ENCODE measurements at regions not wholly inside any gene's neighbourhood (a gene's known extent, or its start where the extent isn't known, plus 50 kb on each side); places are given as distances from the start of the nearest gene placed in this dataset.

- no peak overlapping the region for H3K4me3 ChIP-seq (ENCODE audit: low read depth, low read length)
- no peak for TF ChIP-seq CTCF (conservative IDR thresholded peaks at IDR 0.05; ENCODE audit: low read depth, low read length)
These were observed 1430.7 kb downstream of the BRD1 start for GRCh38 chr22:48396785-48397530.

DNA sequence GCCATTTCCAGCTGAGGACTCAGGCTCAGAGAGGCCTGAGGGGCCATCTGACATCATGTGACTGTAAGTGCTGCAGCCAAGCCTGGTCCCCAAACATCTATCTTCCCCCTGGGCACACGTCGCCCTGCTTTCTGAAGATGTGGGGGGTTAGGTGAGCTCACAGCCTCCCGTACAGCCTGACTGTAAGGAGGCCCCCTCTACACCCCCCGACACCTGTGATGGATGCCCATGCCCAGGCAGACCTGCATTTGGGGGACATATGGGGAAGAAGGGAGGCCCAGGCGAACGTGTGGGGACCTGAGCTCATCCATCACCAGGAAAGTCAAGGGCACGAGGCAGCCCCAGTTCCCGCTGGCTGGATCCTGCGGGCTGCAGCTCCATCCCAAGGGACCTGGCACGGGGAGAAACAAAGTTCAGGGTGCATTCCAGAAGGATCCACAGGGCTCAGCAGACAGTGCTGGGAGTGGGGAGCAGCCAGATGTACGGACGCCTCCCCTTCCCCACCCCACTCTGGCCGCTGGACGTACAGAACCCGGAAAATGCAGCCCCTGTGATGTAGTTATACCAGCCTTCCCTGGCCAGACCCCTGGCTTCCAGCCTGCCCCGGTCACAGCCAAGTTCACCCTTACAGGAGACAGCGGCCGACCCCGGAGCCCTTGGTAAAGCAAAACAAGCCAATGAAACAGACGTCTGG is 1431.4 kb downstream of the BRD1 start:
- H3K4me3 ChIP-seq (ENCODE audit: low read depth, low read length): no peak overlapping the region
- no peak for DNase-seq (ENCODE audit: low read depth)
- no peak for TF ChIP-seq CTCF (conservative IDR thresholded peaks at IDR 0.05; ENCODE audit: low read depth, low read length)

More at GRCh38 chr22:48396785-48397530, 1430.7 kb downstream of the BRD1 start:
- no peak for DNase-seq (ENCODE audit: low read depth)

- no peak for TF ChIP-seq CTCF (conservative IDR thresholded peaks at IDR 0.05; ENCODE audit: low read depth, low read length)
- DNase-seq (ENCODE audit: low read depth): no peak
These were observed 1432.5 kb downstream of the BRD1 start for GRCh38 chr22:48395201-48395600.

DNA sequence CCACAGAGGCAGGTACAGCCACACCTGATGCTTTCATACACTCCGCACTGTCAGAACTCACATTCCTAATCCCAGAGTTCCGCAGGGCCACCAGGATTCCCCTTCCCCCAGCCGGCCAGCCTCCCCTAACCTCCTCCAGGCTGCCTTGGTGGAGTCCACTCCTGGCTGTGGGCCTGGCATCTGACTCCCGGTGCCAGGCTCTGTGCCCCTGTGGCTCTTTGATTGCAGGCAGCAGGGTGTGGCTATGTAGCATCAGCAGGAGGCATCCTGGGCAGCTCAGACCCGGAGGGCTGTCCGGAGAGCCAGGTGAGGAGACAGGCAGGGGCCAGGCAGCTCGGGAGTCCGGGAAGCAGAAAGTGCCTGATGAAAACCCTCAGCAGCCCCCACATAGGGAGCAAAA is 1432.9 kb downstream of the BRD1 start:
- no peak for TF ChIP-seq CTCF (conservative IDR thresholded peaks at IDR 0.05; ENCODE audit: low read depth, low read length)
- no peak overlapping the region for H3K4me3 ChIP-seq (ENCODE audit: low read depth, low read length)
- no peak for DNase-seq (ENCODE audit: low read depth)

More at GRCh38 chr22:48395201-48395600, 1432.5 kb downstream of the BRD1 start:
- H3K4me3 ChIP-seq (ENCODE audit: low read depth, low read length): no peak overlapping the region

GRCh38 chr22:48393885-48394284 is 1433.8 kb downstream of the BRD1 start:
- TF ChIP-seq CTCF (conservative IDR thresholded peaks at IDR 0.05; ENCODE audit: low read depth, low read length): no peak
- no peak for DNase-seq (ENCODE audit: low read depth)
- no peak overlapping the region for H3K4me3 ChIP-seq (ENCODE audit: low read depth, low read length)

DNA sequence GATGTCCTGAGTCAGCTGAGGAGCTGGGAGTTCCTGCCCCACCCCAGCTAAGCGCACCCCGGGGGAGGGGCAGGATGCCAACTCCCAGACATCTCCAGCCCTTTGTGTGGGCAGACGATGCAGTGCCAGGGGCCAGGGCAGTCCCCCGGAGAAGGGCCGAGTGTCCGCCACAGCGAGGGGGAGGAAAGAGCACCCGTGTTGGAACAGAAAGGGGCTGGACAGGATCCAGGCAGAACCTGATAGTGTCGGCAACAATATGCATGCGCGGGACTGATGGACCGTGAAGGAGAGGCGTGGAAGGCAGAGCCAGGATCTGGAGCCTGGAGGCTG is 1434.7 kb downstream of the BRD1 start:
- DNase-seq (ENCODE audit: low read depth): no peak
- no peak overlapping the region for H3K4me3 ChIP-seq (ENCODE audit: low read depth, low read length)
- no peak for TF ChIP-seq CTCF (conservative IDR thresholded peaks at IDR 0.05; ENCODE audit: low read depth, low read length)

GRCh38 chr22:48391820-48392219 is 1435.9 kb downstream of the BRD1 start:
- no peak for TF ChIP-seq CTCF (conservative IDR thresholded peaks at IDR 0.05; ENCODE audit: low read depth, low read length)
- H3K4me3 ChIP-seq (ENCODE audit: low read depth, low read length): no peak overlapping the region
- no peak for DNase-seq (ENCODE audit: low read depth)
